ENCODE measurements at regions not wholly inside any gene's neighbourhood (a gene's known extent, or its start where the extent isn't known, plus 50 kb on each side); places are given as distances from the start of the nearest gene placed in this dataset.

DNA sequence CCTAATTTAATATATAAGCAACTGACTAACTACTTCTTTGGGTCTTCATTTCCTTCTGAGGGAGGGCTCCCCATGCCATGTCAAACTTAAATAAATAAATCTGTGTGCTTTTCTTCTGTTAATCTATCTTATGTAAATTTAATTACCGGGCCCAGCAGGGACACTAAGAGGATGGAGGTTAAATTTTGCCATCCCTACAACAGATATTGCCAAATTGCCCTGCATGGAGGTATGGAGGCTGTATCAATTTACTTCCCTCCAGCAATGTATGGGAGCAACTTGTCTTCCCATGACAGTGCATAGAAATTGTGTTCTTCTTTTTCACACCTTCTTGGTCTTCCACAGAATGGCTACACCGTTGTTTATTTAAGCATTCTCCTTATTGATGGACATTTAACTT lies 129.0 kb downstream of the NFKBIZ start:
- Histone ChIP-seq H4K20me1 (ENCODE audit: insufficient read depth) (no peaks in the 10 kb centered on the region), H2AFZ (ENCODE audit: low read depth, low read length) (no peak overlapping the region), H3F3A (ENCODE audit: insufficient read depth, low read length, poor library complexity, severe bottlenecking) (no peaks in the 10 kb centered on the region), H3K27me3 (ENCODE audit: insufficient read depth, low read depth, low read length) (no peaks in the 10 kb centered on the region), H3K36me3 (ENCODE audit: insufficient read depth, low read length) (no peaks in the 10 kb centered on the region), H3K4me3 (ENCODE audit: low read length) (no peak overlapping the region), H3K9ac (ENCODE audit: low read length) (no peak overlapping the region), H3K9me3 (ENCODE audit: low read length) (no peaks in the 10 kb centered on the region), H3K79me2 (replicated peaks; ENCODE audit: insufficient read depth, low read length) (no peaks in the 10 kb centered on the region), H3K27ac (ENCODE audit: low read length) (no peak overlapping the region), H3K9me2 (ENCODE audit: insufficient read depth, low read length) (no peaks in the 10 kb centered on the region), H3K4me2 (ENCODE audit: low read length) (no peak overlapping the region)
- TF ChIP-seq, protein P1, sequence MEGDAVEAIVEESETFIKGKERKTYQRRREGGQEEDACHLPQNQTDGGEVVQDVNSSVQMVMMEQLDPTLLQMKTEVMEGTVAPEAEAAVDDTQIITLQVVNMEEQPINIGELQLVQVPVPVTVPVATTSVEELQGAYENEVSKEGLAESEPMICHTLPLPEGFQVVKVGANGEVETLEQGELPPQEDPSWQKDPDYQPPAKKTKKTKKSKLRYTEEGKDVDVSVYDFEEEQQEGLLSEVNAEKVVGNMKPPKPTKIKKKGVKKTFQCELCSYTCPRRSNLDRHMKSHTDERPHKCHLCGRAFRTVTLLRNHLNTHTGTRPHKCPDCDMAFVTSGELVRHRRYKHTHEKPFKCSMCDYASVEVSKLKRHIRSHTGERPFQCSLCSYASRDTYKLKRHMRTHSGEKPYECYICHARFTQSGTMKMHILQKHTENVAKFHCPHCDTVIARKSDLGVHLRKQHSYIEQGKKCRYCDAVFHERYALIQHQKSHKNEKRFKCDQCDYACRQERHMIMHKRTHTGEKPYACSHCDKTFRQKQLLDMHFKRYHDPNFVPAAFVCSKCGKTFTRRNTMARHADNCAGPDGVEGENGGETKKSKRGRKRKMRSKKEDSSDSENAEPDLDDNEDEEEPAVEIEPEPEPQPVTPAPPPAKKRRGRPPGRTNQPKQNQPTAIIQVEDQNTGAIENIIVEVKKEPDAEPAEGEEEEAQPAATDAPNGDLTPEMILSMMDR (IDR thresholded peaks at IDR 0.05; ENCODE audit: poor library complexity, severe bottlenecking): no peak
- no peak for TF ChIP-seq TAF1 (IDR thresholded peaks at IDR 0.05; ENCODE audit: low read depth)
- TF ChIP-seq, protein P2, sequence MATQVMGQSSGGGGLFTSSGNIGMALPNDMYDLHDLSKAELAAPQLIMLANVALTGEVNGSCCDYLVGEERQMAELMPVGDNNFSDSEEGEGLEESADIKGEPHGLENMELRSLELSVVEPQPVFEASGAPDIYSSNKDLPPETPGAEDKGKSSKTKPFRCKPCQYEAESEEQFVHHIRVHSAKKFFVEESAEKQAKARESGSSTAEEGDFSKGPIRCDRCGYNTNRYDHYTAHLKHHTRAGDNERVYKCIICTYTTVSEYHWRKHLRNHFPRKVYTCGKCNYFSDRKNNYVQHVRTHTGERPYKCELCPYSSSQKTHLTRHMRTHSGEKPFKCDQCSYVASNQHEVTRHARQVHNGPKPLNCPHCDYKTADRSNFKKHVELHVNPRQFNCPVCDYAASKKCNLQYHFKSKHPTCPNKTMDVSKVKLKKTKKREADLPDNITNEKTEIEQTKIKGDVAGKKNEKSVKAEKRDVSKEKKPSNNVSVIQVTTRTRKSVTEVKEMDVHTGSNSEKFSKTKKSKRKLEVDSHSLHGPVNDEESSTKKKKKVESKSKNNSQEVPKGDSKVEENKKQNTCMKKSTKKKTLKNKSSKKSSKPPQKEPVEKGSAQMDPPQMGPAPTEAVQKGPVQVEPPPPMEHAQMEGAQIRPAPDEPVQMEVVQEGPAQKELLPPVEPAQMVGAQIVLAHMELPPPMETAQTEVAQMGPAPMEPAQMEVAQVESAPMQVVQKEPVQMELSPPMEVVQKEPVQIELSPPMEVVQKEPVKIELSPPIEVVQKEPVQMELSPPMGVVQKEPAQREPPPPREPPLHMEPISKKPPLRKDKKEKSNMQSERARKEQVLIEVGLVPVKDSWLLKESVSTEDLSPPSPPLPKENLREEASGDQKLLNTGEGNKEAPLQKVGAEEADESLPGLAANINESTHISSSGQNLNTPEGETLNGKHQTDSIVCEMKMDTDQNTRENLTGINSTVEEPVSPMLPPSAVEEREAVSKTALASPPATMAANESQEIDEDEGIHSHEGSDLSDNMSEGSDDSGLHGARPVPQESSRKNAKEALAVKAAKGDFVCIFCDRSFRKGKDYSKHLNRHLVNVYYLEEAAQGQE (IDR thresholded peaks at IDR 0.05; ENCODE audit: borderline replicate concordance): no peak
- TF ChIP-seq EP300 (conservative IDR thresholded peaks at IDR 0.05; ENCODE audit: poor library complexity, severe bottlenecking): no peak
- TF ChIP-seq EZH2 (IDR thresholded peaks at IDR 0.05; ENCODE audit: borderline replicate concordance, insufficient read depth, low read length, poor library complexity, severe bottlenecking): no peak
- no peak for TF ChIP-seq RAD21 (conservative IDR thresholded peaks at IDR 0.05)
- TF ChIP-seq POLR2AphosphoS5 (IDR thresholded peaks at IDR 0.05): no peak
- no peak for TF ChIP-seq SMC3 (conservative IDR thresholded peaks at IDR 0.05; ENCODE audit: poor library complexity)

DNA sequence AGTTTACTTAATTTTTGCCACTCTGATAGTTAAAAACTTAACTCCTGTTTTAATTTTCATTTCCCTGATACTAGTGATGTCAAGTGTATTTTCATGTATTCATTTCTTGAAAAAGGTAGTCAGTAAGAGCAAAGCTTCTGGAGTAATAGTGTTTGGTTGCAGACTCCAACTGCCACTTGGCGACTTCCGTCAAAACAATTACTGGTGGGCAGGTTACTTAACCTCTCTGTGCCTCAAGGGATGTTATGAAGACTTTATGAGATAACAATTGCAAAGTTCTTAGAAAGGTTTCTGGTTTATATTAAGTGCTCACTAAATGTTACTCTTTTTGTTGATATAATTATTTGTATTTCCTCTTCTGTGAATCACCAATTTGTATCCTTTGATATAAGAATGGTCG lies 129.7 kb downstream of the NFKBIZ start:
- H3K36me3 ChIP-seq (ENCODE audit: insufficient read depth, low read length): no peaks in the 10 kb centered on the region
- no peak overlapping the region for H3K4me3 ChIP-seq (ENCODE audit: low read length)
- no peak overlapping the region for H3K9ac ChIP-seq (ENCODE audit: low read length)
- H2AFZ ChIP-seq (ENCODE audit: low read depth, low read length): no peak overlapping the region
- H3K9me2 ChIP-seq (ENCODE audit: insufficient read depth, low read length): no peaks in the 10 kb centered on the region
- H3K79me2 ChIP-seq (replicated peaks; ENCODE audit: insufficient read depth, low read length): no peaks in the 10 kb centered on the region
- no peaks in the 10 kb centered on the region for H3K9me3 ChIP-seq (ENCODE audit: low read length)
- H4K20me1 ChIP-seq (ENCODE audit: insufficient read depth): no peaks in the 10 kb centered on the region
- no peaks in the 10 kb centered on the region for H3K27me3 ChIP-seq (ENCODE audit: insufficient read depth, low read depth, low read length)
- no peak for TF ChIP-seq EZH2 (IDR thresholded peaks at IDR 0.05; ENCODE audit: borderline replicate concordance, insufficient read depth, low read length, poor library complexity, severe bottlenecking)
- TF ChIP-seq, protein P1 (IDR thresholded peaks at IDR 0.05; ENCODE audit: poor library complexity, severe bottlenecking): no peak
- TF ChIP-seq, protein P2 (IDR thresholded peaks at IDR 0.05; ENCODE audit: borderline replicate concordance): no peak
- TF ChIP-seq MXI1 (conservative IDR thresholded peaks at IDR 0.05; ENCODE audit: poor library complexity, severe bottlenecking): no peak
- TF ChIP-seq EP300 (conservative IDR thresholded peaks at IDR 0.05; ENCODE audit: poor library complexity, severe bottlenecking): no peak
- TF ChIP-seq POLR2AphosphoS5 (IDR thresholded peaks at IDR 0.05): no peak
- no peak for TF ChIP-seq SMC3 (conservative IDR thresholded peaks at IDR 0.05; ENCODE audit: poor library complexity)
- TF ChIP-seq RAD21 (conservative IDR thresholded peaks at IDR 0.05): no peak
- TF ChIP-seq TAF1 (IDR thresholded peaks at IDR 0.05; ENCODE audit: low read depth): no peak
- no peak overlapping the region for H3K4me2 ChIP-seq (ENCODE audit: low read length)
- H3F3A ChIP-seq (ENCODE audit: insufficient read depth, low read length, poor library complexity, severe bottlenecking): no peaks in the 10 kb centered on the region
- H3K27ac ChIP-seq (ENCODE audit: low read length): no peak overlapping the region
